ENCODE measurements at regions not wholly inside any gene's neighbourhood (a gene's known extent, or its start where the extent isn't known, plus 50 kb on each side); places are given as distances from the start of the nearest gene placed in this dataset.
"Not testable (repeated sequence)": the region's sequence is repeated elsewhere in the genome, so short reads cannot be mapped to it uniquely, and the experiment has no call there.

- DNase-seq: no peak
- TF ChIP-seq GATA1 (IDR thresholded peaks at IDR 0.05; ENCODE audit: low read depth, low read length): no peak
- TF ChIP-seq POLR2A (IDR thresholded peaks at IDR 0.05; ENCODE audit: low read length): no peak
Measured at GRCh38 chr15:87702270-87702669, 554.3 kb downstream of the NTRK3 start.

GRCh38 chr15:87698467-87698866 lies 558.1 kb downstream of the NTRK3 start:
- not testable (repeated sequence) for DNase-seq

- TF ChIP-seq POLR2A (IDR thresholded peaks at IDR 0.05; ENCODE audit: low read length) (no peak), GATA1 (IDR thresholded peaks at IDR 0.05; ENCODE audit: low read depth, low read length) (no peak)
- DNase-seq: no peak
Measured at GRCh38 chr15:87689716-87690115, 566.8 kb downstream of the NTRK3 start.

- no peak for TF ChIP-seq POLR2A (IDR thresholded peaks at IDR 0.05; ENCODE audit: low read length)
- no peak for TF ChIP-seq GATA1 (IDR thresholded peaks at IDR 0.05; ENCODE audit: low read depth, low read length)
- DNase-seq: no peak
Measured at GRCh38 chr15:87687523-87687870, 569.0 kb downstream of the NTRK3 start.

- TF ChIP-seq GATA1 (IDR thresholded peaks at IDR 0.05; ENCODE audit: low read depth, low read length) (no peak), POLR2A (IDR thresholded peaks at IDR 0.05; ENCODE audit: low read length) (no peak)
- no peak for DNase-seq
Measured at GRCh38 chr15:87686841-87687522, 569.6 kb downstream of the NTRK3 start.

- TF ChIP-seq POLR2A (IDR thresholded peaks at IDR 0.05; ENCODE audit: low read length): no peak
- no peak for TF ChIP-seq GATA1 (IDR thresholded peaks at IDR 0.05; ENCODE audit: low read depth, low read length)
- DNase-seq: no peak
Measured at GRCh38 chr15:87686339-87686738, 570.2 kb downstream of the NTRK3 start.

GRCh38 chr15:87682527-87682926 lies 574.0 kb downstream of the NTRK3 start:
- no peak for TF ChIP-seq GATA1 (IDR thresholded peaks at IDR 0.05; ENCODE audit: low read depth, low read length)
- no peak for TF ChIP-seq POLR2A (IDR thresholded peaks at IDR 0.05; ENCODE audit: low read length)
- peak; percentile 33 to 38 for DNase-seq

- DNase-seq: no peak
- TF ChIP-seq POLR2A (IDR thresholded peaks at IDR 0.05; ENCODE audit: low read length) (no peak), GATA1 (IDR thresholded peaks at IDR 0.05; ENCODE audit: low read depth, low read length) (no peak)
Measured at GRCh38 chr15:87681104-87681503, 575.4 kb downstream of the NTRK3 start.

GRCh38 chr15:87680208-87680607 lies 576.3 kb downstream of the NTRK3 start:
- DNase-seq: no peak
- TF ChIP-seq POLR2A (IDR thresholded peaks at IDR 0.05; ENCODE audit: low read length) (no peak), GATA1 (IDR thresholded peaks at IDR 0.05; ENCODE audit: low read depth, low read length) (no peak)

GRCh38 chr15:87675271-87675670 lies 581.3 kb downstream of the NTRK3 start:
- TF ChIP-seq GATA1 (IDR thresholded peaks at IDR 0.05; ENCODE audit: low read depth, low read length) (no peak), POLR2A (IDR thresholded peaks at IDR 0.05; ENCODE audit: low read length) (no peak)
- DNase-seq: no peak

- no peak for TF ChIP-seq GATA1 (IDR thresholded peaks at IDR 0.05; ENCODE audit: low read depth, low read length)
- no peak for TF ChIP-seq POLR2A (IDR thresholded peaks at IDR 0.05; ENCODE audit: low read length)
- peak; percentile 5 to 15 for DNase-seq
Measured at GRCh38 chr15:87672309-87673288, 583.9 kb downstream of the NTRK3 start.

- peak; percentile 81 to 88 for DNase-seq
- TF ChIP-seq POLR2A (IDR thresholded peaks at IDR 0.05; ENCODE audit: low read length): no peak
- no peak for TF ChIP-seq GATA1 (IDR thresholded peaks at IDR 0.05; ENCODE audit: low read depth, low read length)
Measured at GRCh38 chr15:87671289-87671688, 585.2 kb downstream of the NTRK3 start.

- TF ChIP-seq POLR2A (IDR thresholded peaks at IDR 0.05; ENCODE audit: low read length): no peak
- no peak for TF ChIP-seq GATA1 (IDR thresholded peaks at IDR 0.05; ENCODE audit: low read depth, low read length)
- DNase-seq: no peak
Measured at GRCh38 chr15:87669846-87670245, 586.7 kb downstream of the NTRK3 start.

- DNase-seq: peak in 1 of 2 experiments; percentile 6
Measured at GRCh38 chr15:87668768-87669564, 587.6 kb downstream of the NTRK3 start.
